Esophagus squamous epithelium (tissue), 4 donors: ENCODE measurements at regions not wholly inside any gene's neighbourhood (a gene's known extent, or its start where the extent isn't known, plus 50 kb on each side); places are given as distances from the start of the nearest gene placed in this dataset.

ENCODE experiments used
- CTCF ChIP-seq, 6 experiments: fragments of 450-650 bp in 4 of 6; fragments of 200-600 bp in 2 of 6; sonication (generic) in 2 of 6; IDR thresholded peaks; one replicate each; pipeline ENCODE4 v1.5.1; 2016 to 2019; ENCODE audit warnings: antibody characterized with exemption in 6 of 6, mild to moderate bottlenecking in 4 of 6, moderate library complexity in 4 of 6
- POLR2A ChIP-seq, 4 donors: fragments of 450-650 bp; IDR thresholded peaks; one replicate each; pipeline ENCODE4 v1.6.1; 2017; ENCODE audit warnings: antibody characterized with exemption in 4 of 4, mild to moderate bottlenecking in 4 of 4, moderate library complexity in 3 of 4

GRCh38 chr18:38966841-38967240, 1401.2 kb upstream of the CELF4 start:
- TF ChIP-seq POLR2A (IDR thresholded peaks at IDR 0.05), result no peak
- no peak for TF ChIP-seq CTCF (IDR thresholded peaks at IDR 0.05)
